ENCODE measurements at regions not wholly inside any gene's neighbourhood (a gene's known extent, or its start where the extent isn't known, plus 50 kb on each side); places are given as distances from the start of the nearest gene placed in this dataset.

DNA sequence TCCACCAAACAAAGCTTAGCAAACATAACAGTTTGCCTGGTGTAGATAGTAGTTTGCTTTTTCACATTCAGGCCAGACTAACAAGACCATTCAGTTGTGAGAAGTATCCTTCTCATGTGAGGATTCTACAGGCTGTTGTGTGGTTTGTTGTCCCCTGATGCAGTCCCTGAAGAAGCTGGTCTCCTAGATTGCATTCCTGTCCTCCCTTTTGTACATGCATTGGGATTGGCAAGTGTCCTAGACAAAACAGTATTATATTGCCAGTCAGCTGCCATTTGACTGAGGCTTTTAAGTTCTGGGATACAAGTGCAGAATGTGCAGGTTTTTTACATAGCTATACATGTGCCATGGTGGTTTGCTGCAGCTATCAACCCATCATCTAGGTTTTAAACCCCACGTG lies 362.0 kb upstream of the IL12A start:
- no peak overlapping the region for H3K27ac ChIP-seq (ENCODE audit: extremely low read depth, low read depth, low read length)
- intact Hi-C loops (cut with micrococcal nuclease) (no loop called here), in situ Hi-C loops (cut with MboI) (no loop called here)
- H3K79me2 ChIP-seq (ENCODE audit: control insufficient read depth, insufficient read depth, low read length), result no peaks in the 10 kb centered on the region
- WGBS (ENCODE audit: insufficient coverage, low coverage, missing lambda C conversion rate), result no CpG with 5 or more reads among the region's 1 CpG
- POLR2A ChIA-PET, result no interaction called here
- no peak for ATAC-seq
- no peak overlapping the region for H3K4me3 ChIP-seq
- H3K9me1 ChIP-seq (ENCODE audit: control insufficient read depth, insufficient read depth, low read length), result no peaks in the 10 kb centered on the region
- no peak overlapping the region for H2AFZ ChIP-seq (ENCODE audit: low read depth, low read length)
- H3K9me3 ChIP-seq (replicated peaks; ENCODE audit: control insufficient read depth, insufficient read depth, low read depth, low read length), result no peaks in the 10 kb centered on the region
- no peak for DNase-seq (ENCODE audit: extremely low read depth in 1 of 4, low spot score in 3 of 4)
- no peaks in the 10 kb centered on the region for H3K27me3 ChIP-seq (ENCODE audit: control insufficient read depth in 2 of 2, insufficient read depth in 2 of 2, low read length in 2 of 2)
- BruUV-seq (replicated peaks), result no TSS peak
- H3K4me1 ChIP-seq (replicated peaks in 1 of 2; ENCODE audit: control insufficient read depth in 2 of 2, insufficient read depth in 2 of 2, low read length in 2 of 2), result no peaks in the 10 kb centered on the region
- H3K9ac ChIP-seq (ENCODE audit: insufficient read depth in 1 of 2, low read depth in 2 of 2, low read length in 2 of 2), result no peak overlapping the region
- TF ChIP-seq, protein P1, sequence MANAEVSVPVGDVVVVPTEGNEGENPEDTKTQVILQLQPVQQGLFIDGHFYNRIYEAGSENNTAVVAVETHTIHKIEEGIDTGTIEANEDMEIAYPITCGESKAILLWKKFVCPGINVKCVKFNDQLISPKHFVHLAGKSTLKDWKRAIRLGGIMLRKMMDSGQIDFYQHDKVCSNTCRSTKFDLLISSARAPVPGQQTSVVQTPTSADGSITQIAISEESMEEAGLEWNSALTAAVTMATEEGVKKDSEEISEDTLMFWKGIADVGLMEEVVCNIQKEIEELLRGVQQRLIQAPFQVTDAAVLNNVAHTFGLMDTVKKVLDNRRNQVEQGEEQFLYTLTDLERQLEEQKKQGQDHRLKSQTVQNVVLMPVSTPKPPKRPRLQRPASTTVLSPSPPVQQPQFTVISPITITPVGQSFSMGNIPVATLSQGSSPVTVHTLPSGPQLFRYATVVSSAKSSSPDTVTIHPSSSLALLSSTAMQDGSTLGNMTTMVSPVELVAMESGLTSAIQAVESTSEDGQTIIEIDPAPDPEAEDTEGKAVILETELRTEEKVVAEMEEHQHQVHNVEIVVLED (CRISPR knock-in tag; IDR thresholded peaks at IDR 0.05), result no peak
- TF ChIP-seq NFIX (CRISPR knock-in tag; IDR thresholded peaks at IDR 0.05; ENCODE audit: low read depth), result no peak
- TF ChIP-seq OTX1 (CRISPR knock-in tag; IDR thresholded peaks at IDR 0.05), result no peak
- TF ChIP-seq SMARCC2 (IDR thresholded peaks at IDR 0.05; ENCODE audit: low read depth), result no peak
- TF ChIP-seq STAG1 (CRISPR knock-in tag; IDR thresholded peaks at IDR 0.05; ENCODE audit: borderline replicate concordance), result no peak
- TF ChIP-seq, protein P2, sequence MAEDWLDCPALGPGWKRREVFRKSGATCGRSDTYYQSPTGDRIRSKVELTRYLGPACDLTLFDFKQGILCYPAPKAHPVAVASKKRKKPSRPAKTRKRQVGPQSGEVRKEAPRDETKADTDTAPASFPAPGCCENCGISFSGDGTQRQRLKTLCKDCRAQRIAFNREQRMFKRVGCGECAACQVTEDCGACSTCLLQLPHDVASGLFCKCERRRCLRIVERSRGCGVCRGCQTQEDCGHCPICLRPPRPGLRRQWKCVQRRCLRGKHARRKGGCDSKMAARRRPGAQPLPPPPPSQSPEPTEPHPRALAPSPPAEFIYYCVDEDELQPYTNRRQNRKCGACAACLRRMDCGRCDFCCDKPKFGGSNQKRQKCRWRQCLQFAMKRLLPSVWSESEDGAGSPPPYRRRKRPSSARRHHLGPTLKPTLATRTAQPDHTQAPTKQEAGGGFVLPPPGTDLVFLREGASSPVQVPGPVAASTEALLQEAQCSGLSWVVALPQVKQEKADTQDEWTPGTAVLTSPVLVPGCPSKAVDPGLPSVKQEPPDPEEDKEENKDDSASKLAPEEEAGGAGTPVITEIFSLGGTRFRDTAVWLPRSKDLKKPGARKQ (CRISPR knock-in tag; IDR thresholded peaks at IDR 0.05), result no peak
- no peak for TF ChIP-seq HDAC2 (IDR thresholded peaks at IDR 0.05)
- no peak for TF ChIP-seq RBFOX2 (IDR thresholded peaks at IDR 0.05; ENCODE audit: low read depth, low read length)
- no peak for TF ChIP-seq GTF2B (IDR thresholded peaks at IDR 0.05; ENCODE audit: extremely low read depth, insufficient read length)
- TF ChIP-seq XRCC3 (IDR thresholded peaks at IDR 0.05), result no peak
- H3K4me2 ChIP-seq (ENCODE audit: insufficient read depth, low read length), result no peak overlapping the region
- no peak for FAIRE-seq
- H3K36me3 ChIP-seq (ENCODE audit: control insufficient read depth, insufficient read depth, low read length), result no peaks in the 10 kb centered on the region
- H4K20me1 ChIP-seq (replicated peaks; ENCODE audit: control insufficient read depth, insufficient read depth, low read length), result no peaks in the 10 kb centered on the region
- CTCF ChIA-PET (ENCODE audit: low intra/inter-chr PET ratio), result no interaction called here
